Esophagus (tissue), 2 donors: ENCODE measurements at regions not wholly inside any gene's neighbourhood (a gene's known extent, or its start where the extent isn't known, plus 50 kb on each side); places are given as distances from the start of the nearest gene placed in this dataset.

Source experiments
- H3K27ac ChIP-seq, 2 donors: one replicate each; pipeline ENCODE4 v1.5.1; 2013; ENCODE audit warnings: low read depth in 2 of 2, mild to moderate bottlenecking in 2 of 2, inconsistent platforms in 1 of 2, low read length in 1 of 2, moderate library complexity in 1 of 2
- H3K27me3 ChIP-seq, 2 donors: one replicate each; pipeline ENCODE4 v1.6.1; 2013; ENCODE audit warnings: low read length in 2 of 2, control low read depth in 1 of 2, mild to moderate bottlenecking in 1 of 2; ENCODE audit not compliant: insufficient read depth in 2 of 2, control insufficient read depth in 1 of 2
- H3K36me3 ChIP-seq, 2 donors: one replicate each; pipeline ENCODE4 v1.6.1; 2013; ENCODE audit warnings: low read length in 1 of 2; ENCODE audit not compliant: control insufficient read depth in 2 of 2, insufficient read depth in 2 of 2
- H3K4me1 ChIP-seq, 2 donors: one replicate each; pipeline ENCODE4 v1.6.1; 2013; ENCODE audit warnings: low read length in 1 of 2; ENCODE audit not compliant: control insufficient read depth in 2 of 2, insufficient read depth in 2 of 2
- H3K4me3 ChIP-seq, 2 donors: one replicate each; pipeline ENCODE4 v1.5.1; 2013; ENCODE audit warnings: low read length in 2 of 2, mild to moderate bottlenecking in 2 of 2, low read depth in 1 of 2, moderate library complexity in 1 of 2
- H3K9me3 ChIP-seq, 2 donors: one replicate each; pipeline ENCODE4 v1.6.1; 2013; ENCODE audit warnings: mild to moderate bottlenecking in 2 of 2, low read depth in 1 of 2, low read length in 1 of 2, moderate library complexity in 1 of 2; ENCODE audit not compliant: control insufficient read depth in 2 of 2, insufficient read depth in 1 of 2
- WGBS, 2 donors: extraction: QIAGEN DNeasy Blood & Tissue Kit; methylation state at CpG; one replicate each; pipeline ENCODE4 v1.1.7; 2013; 5-methylcytosine and 5-hydroxymethylcytosine counted together
- donor health status: healthy with polysubstance abuse.
- donor health status: Bipolar disorder and iron deficiency.

DNA sequence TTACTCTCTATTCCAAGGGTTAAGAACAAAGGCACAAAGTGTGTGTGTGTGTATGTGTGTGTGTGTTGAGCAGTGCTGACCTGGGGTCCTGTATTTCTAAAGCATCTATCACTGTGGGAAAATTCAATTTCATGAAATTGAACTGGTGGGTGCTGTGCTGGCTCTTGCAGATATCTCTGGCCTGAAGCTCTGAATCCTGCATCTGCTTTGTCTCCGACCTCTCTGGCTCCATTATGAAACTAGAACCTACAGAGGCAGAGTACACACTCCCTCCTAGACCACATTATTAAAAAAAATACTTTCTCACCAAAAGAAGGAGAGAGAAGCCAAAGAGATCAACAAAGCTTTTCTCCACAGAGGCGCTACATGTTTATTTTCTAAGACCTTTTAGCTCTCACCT is 88.4 kb upstream of the PDE4B start:
- 53 to 62% methylated on average over 2 of the region's 2 CpGs for WGBS, 2 donors
- no peak overlapping the region for H3K27ac ChIP-seq

DNA sequence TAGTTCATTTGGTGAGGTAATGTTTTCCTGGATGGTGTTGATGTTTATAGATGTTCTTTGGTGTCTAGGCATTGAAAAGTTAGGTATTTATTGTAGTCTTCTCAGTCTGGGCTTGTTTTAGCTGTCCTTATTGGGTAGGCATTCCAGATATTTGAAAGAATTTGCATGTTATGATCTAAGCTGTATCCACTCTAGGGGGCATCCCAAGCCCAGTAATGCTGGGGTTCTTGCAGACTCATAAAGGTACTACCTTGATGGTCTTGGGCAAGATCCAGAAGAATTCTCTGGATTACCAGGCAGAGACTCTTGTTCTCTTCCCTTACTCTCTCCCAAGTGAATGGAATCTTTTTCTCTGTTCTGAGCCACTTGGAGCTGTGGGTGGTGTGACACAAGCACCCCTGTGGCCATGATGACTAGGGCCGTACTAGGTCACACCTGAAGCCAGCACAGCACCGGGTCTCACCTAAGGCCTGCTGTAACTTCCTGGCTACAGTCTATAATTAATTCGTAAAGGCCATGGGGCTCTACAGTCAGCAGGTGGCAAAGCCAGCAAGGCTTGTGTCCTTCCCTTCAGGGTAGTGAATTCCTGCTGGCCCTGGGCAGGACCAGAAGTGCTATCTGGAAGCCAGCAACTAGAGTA is 74.8 kb upstream of the PDE4B start:
- no peak overlapping the region for H3K27ac ChIP-seq
- H3K27me3 ChIP-seq = no peaks in the 10 kb centered on the region
- WGBS, 2 donors = 90 to 91% methylated on average over 3 of the region's 3 CpGs
- no peaks in the 10 kb centered on the region for H3K9me3 ChIP-seq
- no peaks in the 10 kb centered on the region for H3K36me3 ChIP-seq
- H3K4me1 ChIP-seq = no peaks in the 10 kb centered on the region
- H3K4me3 ChIP-seq = no peak overlapping the region

More for the DNA sequence above, 88.4 kb upstream of the PDE4B start:
- no peaks in the 10 kb centered on the region for H3K36me3 ChIP-seq
- H3K4me1 ChIP-seq = no peaks in the 10 kb centered on the region
- H3K4me3 ChIP-seq = no peak overlapping the region
- H3K9me3 ChIP-seq = no peaks in the 10 kb centered on the region
- H3K27me3 ChIP-seq = no peaks in the 10 kb centered on the region

DNA sequence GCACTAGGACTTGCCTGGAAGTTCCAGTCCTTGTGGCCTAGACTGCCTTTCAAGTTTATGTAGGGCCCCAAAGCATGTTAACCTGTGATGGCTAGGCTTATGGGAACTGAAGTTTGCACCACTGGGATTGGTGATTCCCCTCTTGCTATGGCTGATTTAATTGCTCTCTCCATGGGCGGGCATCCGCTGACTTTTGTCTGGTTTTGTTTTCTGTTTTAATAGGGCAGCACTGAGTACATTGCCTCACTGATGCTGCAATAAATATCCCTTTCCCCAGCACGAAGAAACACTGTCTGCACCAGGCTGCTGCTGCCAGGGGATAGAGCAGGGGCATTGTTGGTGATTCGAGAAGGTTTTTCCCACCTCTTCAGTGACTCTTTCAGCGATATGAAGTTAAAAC is 73.3 kb upstream of the PDE4B start:
- Histone ChIP-seq H3K36me3 (no peaks in the 10 kb centered on the region), H3K4me1 (no peaks in the 10 kb centered on the region)
- 82 to 83% methylated on average over 5 of the region's 5 CpGs for WGBS, 2 donors

DNA sequence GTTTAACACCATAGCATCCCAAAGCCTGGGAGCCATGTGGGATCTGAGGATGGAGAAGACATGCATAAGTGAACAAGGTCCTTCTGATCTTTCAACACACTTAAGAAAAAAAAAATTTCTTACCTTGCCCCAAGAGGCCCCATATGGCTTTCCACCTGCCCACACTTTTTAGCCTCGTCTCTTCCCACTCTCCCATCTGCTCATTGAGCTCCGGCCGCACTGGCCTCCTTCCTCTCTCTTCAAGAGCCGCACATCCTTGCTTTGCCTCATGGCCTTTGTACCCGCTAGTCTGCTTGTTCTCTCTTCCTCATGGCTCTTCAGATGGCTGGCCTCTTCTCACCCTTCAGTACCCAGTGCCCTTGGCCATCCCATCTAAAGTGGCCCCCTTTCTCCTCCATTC is 70.2 kb upstream of the PDE4B start:
- no peak overlapping the region for H3K4me3 ChIP-seq
- H3K9me3 ChIP-seq = no peaks in the 10 kb centered on the region
- H3K27me3 ChIP-seq = no peaks in the 10 kb centered on the region
- H3K4me1 ChIP-seq = no peaks in the 10 kb centered on the region
- WGBS, 2 donors = 89 to 90% methylated on average over 5 of the region's 5 CpGs
- H3K36me3 ChIP-seq = no peaks in the 10 kb centered on the region
- H3K27ac ChIP-seq = no peak overlapping the region

More for the DNA sequence above, 73.3 kb upstream of the PDE4B start:
- Histone ChIP-seq H3K27me3 (no peaks in the 10 kb centered on the region), H3K4me3 (no peak overlapping the region), H3K27ac (no peak overlapping the region), H3K9me3 (no peaks in the 10 kb centered on the region)

DNA sequence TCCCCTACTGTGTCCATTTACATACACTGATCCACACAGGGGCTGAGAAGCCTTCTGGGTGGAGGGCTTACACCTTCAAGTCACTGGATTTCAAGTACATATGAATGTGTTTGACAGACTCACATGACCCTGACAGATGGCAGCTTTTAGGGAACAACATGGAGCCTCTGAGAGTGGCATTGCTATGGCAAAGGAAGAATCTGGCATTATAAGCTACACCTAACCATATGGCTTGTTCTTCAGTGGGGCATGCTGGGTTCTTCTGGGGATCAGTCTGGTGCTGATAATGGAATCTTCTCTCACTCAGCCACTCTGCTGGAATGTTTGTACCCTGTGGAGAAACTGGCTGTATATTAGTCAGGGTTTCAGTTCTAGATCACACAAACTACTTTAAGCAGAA is 68.5 kb upstream of the PDE4B start:
- Histone ChIP-seq H3K9me3 (no peaks in the 10 kb centered on the region), H3K36me3 (no peaks in the 10 kb centered on the region), H3K4me1 (no peaks in the 10 kb centered on the region), H3K27me3 (no peaks in the 10 kb centered on the region), H3K27ac (no peak overlapping the region), H3K4me3 (no peak overlapping the region)

DNA sequence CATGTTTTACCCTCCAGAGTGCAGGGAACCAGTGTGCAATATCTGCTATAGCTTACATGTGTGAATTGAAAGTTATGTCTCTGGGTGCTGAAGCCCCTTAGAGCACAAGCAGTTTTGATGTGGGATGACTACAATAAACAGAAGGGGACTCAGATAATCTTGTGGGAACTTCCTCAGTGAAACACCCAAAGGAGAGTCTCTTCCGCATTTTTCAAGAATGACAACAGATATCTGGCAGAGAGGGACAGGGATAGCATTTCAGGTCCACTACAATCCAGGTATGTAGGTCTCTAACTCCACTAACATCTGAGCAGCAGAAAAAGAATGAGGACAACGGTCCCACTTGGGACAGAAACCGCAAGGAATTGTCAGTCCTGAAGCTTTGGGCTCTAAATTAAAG is 67.6 kb upstream of the PDE4B start:
- Histone ChIP-seq H3K4me1 (no peaks in the 10 kb centered on the region), H3K9me3 (no peaks in the 10 kb centered on the region), H3K36me3 (no peaks in the 10 kb centered on the region), H3K27me3 (no peaks in the 10 kb centered on the region), H3K27ac (no peak overlapping the region), H3K4me3 (no peak overlapping the region)
- 85% methylated on average over 3 of the region's 3 CpGs for WGBS, 2 donors

DNA sequence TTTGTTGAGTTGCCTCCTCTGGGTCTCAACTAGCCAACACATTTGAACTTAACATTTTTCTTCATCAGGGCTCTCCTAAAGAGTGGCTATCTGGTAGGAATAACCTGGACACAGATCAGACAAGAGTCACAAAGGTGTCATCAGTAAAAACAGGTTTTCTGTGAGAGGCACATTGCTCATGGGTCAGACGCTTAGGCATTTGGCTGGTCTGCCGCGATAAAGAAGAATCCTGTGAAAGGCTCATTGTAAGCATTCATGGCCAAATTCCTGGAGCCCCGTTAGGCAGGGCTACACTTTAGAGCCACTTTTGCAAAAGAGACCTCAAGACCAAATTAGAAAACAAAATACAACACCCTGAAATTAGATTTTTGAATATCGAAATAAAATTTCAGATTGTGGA is 64.2 kb upstream of the PDE4B start:
- H3K27me3 ChIP-seq = no peaks in the 10 kb centered on the region
- no peak overlapping the region for H3K27ac ChIP-seq
- 72 to 75% methylated on average over 5 of the region's 5 CpGs for WGBS, 2 donors
- no peaks in the 10 kb centered on the region for H3K4me1 ChIP-seq
- no peaks in the 10 kb centered on the region for H3K9me3 ChIP-seq
- no peaks in the 10 kb centered on the region for H3K36me3 ChIP-seq
- H3K4me3 ChIP-seq = no peak overlapping the region

DNA sequence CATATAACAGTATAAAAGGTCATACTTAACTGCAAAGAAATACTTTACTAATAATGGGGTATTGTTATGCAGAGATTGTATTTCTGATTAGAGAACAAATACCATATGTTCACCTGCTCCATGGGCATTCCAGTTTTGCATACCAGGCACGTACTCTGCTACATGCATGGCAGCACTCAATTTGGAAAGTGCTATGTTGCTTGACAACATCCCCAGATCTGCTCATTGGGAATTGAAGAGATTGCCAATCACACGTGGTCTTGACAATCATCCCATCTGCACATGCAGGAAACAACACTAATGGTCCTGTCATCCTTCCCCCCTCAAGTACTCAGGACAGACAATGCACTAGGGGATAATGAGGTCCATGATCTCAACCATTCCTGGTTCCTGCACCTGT is 63.4 kb upstream of the PDE4B start:
- no peaks in the 10 kb centered on the region for H3K36me3 ChIP-seq
- no peak overlapping the region for H3K27ac ChIP-seq
- no peaks in the 10 kb centered on the region for H3K27me3 ChIP-seq
- WGBS, 2 donors = 40 to 44% methylated on average over 2 of the region's 2 CpGs
- no peaks in the 10 kb centered on the region for H3K4me1 ChIP-seq
- no peak overlapping the region for H3K4me3 ChIP-seq
- H3K9me3 ChIP-seq = no peaks in the 10 kb centered on the region

DNA sequence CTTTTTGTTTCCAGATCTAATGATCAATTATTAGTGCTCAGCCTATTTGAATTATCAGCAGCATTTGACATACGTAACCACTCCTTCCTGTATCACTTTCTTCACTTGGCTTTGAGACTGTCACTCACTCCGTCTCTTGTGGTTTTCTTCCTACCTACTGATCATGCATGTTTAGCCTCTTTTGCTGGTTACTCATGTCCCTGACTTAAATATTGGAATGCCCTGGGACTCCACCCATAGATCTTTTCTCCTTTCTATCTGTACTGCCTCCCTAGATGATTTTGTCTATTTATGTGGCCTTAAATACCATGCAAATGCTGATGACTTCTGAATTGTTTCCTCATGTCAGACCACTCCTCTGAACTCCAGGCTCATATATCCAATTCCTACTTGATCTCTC is 57.7 kb upstream of the PDE4B start:
- Histone ChIP-seq H3K4me3 (no peak overlapping the region), H3K36me3 (no peaks in the 10 kb centered on the region), H3K4me1 (no peaks in the 10 kb centered on the region), H3K9me3 (no peaks in the 10 kb centered on the region), H3K27ac (no peak overlapping the region), H3K27me3 (no peaks in the 10 kb centered on the region)
- 71 to 77% methylated on average over 2 of the region's 2 CpGs for WGBS, 2 donors

DNA sequence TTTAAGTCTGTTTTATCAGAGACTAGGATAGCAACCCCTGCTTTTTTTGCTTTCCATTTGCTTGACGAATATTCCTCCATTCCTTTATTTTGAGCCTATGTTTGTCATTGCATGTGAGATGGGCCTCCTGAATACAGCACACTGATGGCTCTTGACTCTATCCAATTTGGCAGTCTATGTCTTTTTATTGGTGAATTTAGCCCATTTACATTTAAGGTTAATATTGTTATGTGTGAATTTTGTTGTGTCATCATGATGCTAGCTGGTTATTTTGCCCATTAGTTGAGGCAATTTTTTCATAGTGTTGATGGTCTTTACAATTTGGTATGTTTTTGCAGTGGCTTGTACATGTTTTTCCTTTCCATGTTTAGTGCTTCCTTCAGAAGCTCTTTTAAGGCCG is 50.7 kb upstream of the PDE4B start:
- H3K9me3 ChIP-seq = peaks cover 4 to 11% of the 10 kb centered on the region in 2 donors
- H3K27ac ChIP-seq = no peak overlapping the region
- H3K4me1 ChIP-seq = no peaks in the 10 kb centered on the region
- H3K36me3 ChIP-seq = no peaks in the 10 kb centered on the region
- H3K4me3 ChIP-seq = no peak overlapping the region
- no peaks in the 10 kb centered on the region for H3K27me3 ChIP-seq
- 90 to 92% methylated on average over 2 of the region's 2 CpGs for WGBS, 2 donors
